Liver (tissue), 8 donors: ENCODE measurements at regions not wholly inside any gene's neighbourhood (a gene's known extent, or its start where the extent isn't known, plus 50 kb on each side); places are given as distances from the start of the nearest gene placed in this dataset.

Experiments
- DNase-seq: peaks from one replicate; pipeline ENCODE4 v3.0.0-alpha.2; 2017; ENCODE audit warnings: low spot score
- H3K27ac ChIP-seq, 2 donors: one replicate each; pipeline ENCODE4 v1.7.0; 2013; ENCODE audit warnings: inconsistent platforms in 2 of 2, low read length in 2 of 2, control low read depth in 1 of 2, low read depth in 1 of 2, mild to moderate bottlenecking in 1 of 2
- H3K27me3 ChIP-seq, 4 donors: one replicate each; pipeline versions ENCODE4 v1.6.1 to v1.7.0; 2013; ENCODE audit warnings: low read length in 3 of 4, inconsistent platforms in 1 of 4, mild to moderate bottlenecking in 1 of 4, moderate library complexity in 1 of 4; ENCODE audit not compliant: control insufficient read depth in 4 of 4, insufficient read depth in 4 of 4
- H3K36me3 ChIP-seq, 4 donors: one replicate each; pipeline versions ENCODE4 v1.6.1 to v1.7.0; 2013; ENCODE audit warnings: low read length in 3 of 4, mild to moderate bottlenecking in 3 of 4, low read depth in 1 of 4, moderate library complexity in 1 of 4; ENCODE audit not compliant: control insufficient read depth in 4 of 4, insufficient read depth in 3 of 4
- H3K4me1 ChIP-seq, 4 donors: one replicate each; pipeline versions ENCODE4 v1.6.1 to v1.7.0; 2013; ENCODE audit warnings: low read length in 3 of 4, mild to moderate bottlenecking in 3 of 4, moderate library complexity in 1 of 4; ENCODE audit not compliant: control insufficient read depth in 4 of 4, insufficient read depth in 4 of 4
- H3K4me3 ChIP-seq, 3 donors: one replicate each; pipeline versions ENCODE4 v1.6.1 to v1.7.0; 2013; ENCODE audit warnings: low read length in 3 of 3, control low read depth in 1 of 3, low read depth in 1 of 3, mild to moderate bottlenecking in 1 of 3
- H3K9ac ChIP-seq, 2 donors: one replicate each; pipeline ENCODE4 v1.7.0; 2013; ENCODE audit warnings: low read length in 2 of 2, mild to moderate bottlenecking in 2 of 2, moderate library complexity in 2 of 2, control low read depth in 1 of 2, low read depth in 1 of 2
- H3K9me3 ChIP-seq, 4 donors: one replicate each; pipeline versions ENCODE4 v1.6.1 to v1.7.0; 2013; ENCODE audit warnings: low read length in 3 of 4; ENCODE audit not compliant: control insufficient read depth in 4 of 4
- ATF3 ChIP-seq: IDR thresholded peaks from 2 replicates; pipeline ENCODE4 v1.6.1; 2016; ENCODE audit warnings: antibody characterized with exemption
- CTCF ChIP-seq: fragments of 150-350 bp; IDR thresholded peaks from 2 replicates; pipeline ENCODE4 v1.5.1; 2017; ENCODE audit warnings: improper control_type of control experiment, low read depth, low read length; ENCODE audit not compliant: missing input control
- EGR1 ChIP-seq, 2 donors: IDR thresholded peaks; 2 replicates each; pipeline ENCODE4 v1.6.1; 2016 to 2018; ENCODE audit warnings: antibody characterized with exemption in 2 of 2, low read depth in 2 of 2
- FOXA2 ChIP-seq: IDR thresholded peaks from 2 replicates; pipeline ENCODE4 v1.6.1; 2016; ENCODE audit warnings: antibody characterized with exemption
- GABPA ChIP-seq, 2 donors: IDR thresholded peaks in 1 of 2; conservative IDR thresholded peaks in 1 of 2; 2 replicates each; pipeline ENCODE4 v1.6.1; 2016; ENCODE audit warnings: antibody characterized with exemption in 2 of 2, mild to moderate bottlenecking in 1 of 2, moderate library complexity in 1 of 2
- HNF4A ChIP-seq, 2 donors: conservative IDR thresholded peaks; 2 replicates each; pipeline ENCODE4 v1.6.1; 2016; ENCODE audit warnings: antibody characterized with exemption in 2 of 2, mild to moderate bottlenecking in 2 of 2
- HNF4G ChIP-seq: IDR thresholded peaks from 2 replicates; pipeline ENCODE4 v1.6.1; 2016; ENCODE audit warnings: antibody characterized with exemption
- JUND ChIP-seq, 2 donors: IDR thresholded peaks; 2 replicates each; pipeline ENCODE4 v1.6.1; 2016; ENCODE audit warnings: antibody characterized with exemption in 2 of 2
- MAX ChIP-seq: IDR thresholded peaks from 2 replicates; pipeline ENCODE4 v1.6.1; 2016; ENCODE audit warnings: antibody characterized with exemption
- NR2F2 ChIP-seq: IDR thresholded peaks from 2 replicates; pipeline ENCODE4 v1.6.1; 2016; ENCODE audit warnings: antibody characterized with exemption
- REST ChIP-seq: IDR thresholded peaks from 2 replicates; pipeline ENCODE4 v1.6.1; 2016; ENCODE audit warnings: antibody characterized with exemption, mild to moderate bottlenecking
- RXRA ChIP-seq, 2 donors: IDR thresholded peaks; 2 replicates each; pipeline ENCODE4 v1.6.1; 2017 to 2018; ENCODE audit warnings: antibody characterized with exemption in 2 of 2, mild to moderate bottlenecking in 1 of 2
- TAF1 ChIP-seq: conservative IDR thresholded peaks from 2 replicates; pipeline ENCODE4 v1.6.1; 2016; ENCODE audit warnings: antibody characterized with exemption, mild to moderate bottlenecking
- ZBTB33 ChIP-seq: IDR thresholded peaks from 2 replicates; pipeline ENCODE4 v1.6.1; 2016; ENCODE audit warnings: antibody characterized with exemption
- WGBS: extraction: QIAGEN DNeasy Blood & Tissue Kit; methylation state at CpG from one replicate; pipeline ENCODE4 v1.1.7; 2013; 5-methylcytosine and 5-hydroxymethylcytosine counted together
- donor health status: healthy.
- donor health status: healthy.
- donor health status: healthy.
- donor health status: healthy.
- donor health status: healthy.

GRCh38 chr4:7130621-7131211 is 61.6 kb upstream of the SORCS2 start:
- no peak overlapping the region for H3K4me3 ChIP-seq
- H3K27me3 ChIP-seq = no peaks in the 10 kb centered on the region
- WGBS = 92% methylated on average over 5 of the region's 5 CpGs
- DNase-seq = no peak
- H3K27ac ChIP-seq = no peak overlapping the region
- peaks cover 0 to 2% (median 0%) of the 10 kb centered on the region in 4 donors for H3K9me3 ChIP-seq
- no peak overlapping the region for H3K9ac ChIP-seq
- H3K4me1 ChIP-seq = peaks cover 0 to 2% (median under 1%) of the 10 kb centered on the region in 4 donors
- H3K36me3 ChIP-seq = no peaks in the 10 kb centered on the region
- no peak for TF ChIP-seq EGR1 (IDR thresholded peaks at IDR 0.05; ENCODE audit: low read depth in 2 of 2)
- no peak for TF ChIP-seq JUND (IDR thresholded peaks at IDR 0.05)
- no peak for TF ChIP-seq ZBTB33
- TF ChIP-seq MAX = no peak
- TF ChIP-seq GABPA (IDR thresholded peaks at IDR 0.05 in 1 of 2, conservative IDR thresholded peaks at IDR 0.05 in 1 of 2) = no peak
- no peak for TF ChIP-seq NR2F2
- no peak for TF ChIP-seq CTCF
- no peak for TF ChIP-seq ATF3
- no peak for TF ChIP-seq RXRA (IDR thresholded peaks at IDR 0.05)
- no peak for TF ChIP-seq HNF4A (conservative IDR thresholded peaks at IDR 0.05)
- TF ChIP-seq TAF1 = no peak

- peaks cover 2 to 9% (median 4%) of the 10 kb centered on the region in 4 donors for H3K4me1 ChIP-seq
- H3K27me3 ChIP-seq = no peaks in the 10 kb centered on the region
- TF ChIP-seq GABPA (IDR thresholded peaks at IDR 0.05 in 1 of 2, conservative IDR thresholded peaks at IDR 0.05 in 1 of 2) = no peak
- no peak for TF ChIP-seq HNF4G
- H3K9ac ChIP-seq = no peak overlapping the region
- no peaks in the 10 kb centered on the region for H3K36me3 ChIP-seq
- no peak overlapping the region for H3K4me3 ChIP-seq
- DNase-seq = no peak
- H3K27ac ChIP-seq = no peak overlapping the region
- 91% methylated on average over 28 of the region's 28 CpGs for WGBS
- peaks cover 0 to 2% (median 0%) of the 10 kb centered on the region in 4 donors for H3K9me3 ChIP-seq
These were observed 62.2 kb upstream of the GRPEL1 start for GRCh38 chr4:7129871-7130620.

GRCh38 chr4:7128644-7129043 is 60.8 kb upstream of the GRPEL1 start:
- Histone ChIP-seq H3K9ac (no peak overlapping the region), H3K9me3 (peaks cover 0 to 2% (median 0%) of the 10 kb centered on the region in 4 donors), H3K4me3 (no peak overlapping the region), H3K36me3 (no peaks in the 10 kb centered on the region), H3K27me3 (no peaks in the 10 kb centered on the region), H3K4me1 (peaks cover 7 to 12% (median 8%) of the 10 kb centered on the region in 4 donors), H3K27ac (no peak overlapping the region)
- WGBS = 92% methylated on average over 12 of the region's 12 CpGs
- no peak for DNase-seq
- TF ChIP-seq GABPA (IDR thresholded peaks at IDR 0.05 in 1 of 2, conservative IDR thresholded peaks at IDR 0.05 in 1 of 2) (no peak), REST (no peak), ATF3 (no peak), MAX (no peak), TAF1 (no peak), FOXA2 (no peak)
